Activated CD4-positive, alpha-beta T cell treated with anti-CD3 and anti-CD28 coated beads, Interleukin-2, amount 10 ng/mL, durations not matched to agents 7 days and 5 days (primary cell): ENCODE measurements at regions not wholly inside any gene's neighbourhood (a gene's known extent, or its start where the extent isn't known, plus 50 kb on each side); places are given as distances from the start of the nearest gene placed in this dataset.

Source experiments
- CTCF ChIA-PET: fragments of 350-600 bp; sonication (Branson Sonifier 250); formaldehyde crosslinking; loops from one replicate; lab custom pipeline; 2021; ENCODE audit warnings: antibody characterized with exemption; lab: Charles Lee
- POLR2A ChIA-PET: fragments of 350-600 bp; sonication (Branson Sonifier 250); formaldehyde crosslinking; loops from one replicate; lab custom pipeline; 2021; ENCODE audit warnings: antibody characterized with exemption; lab: Charles Lee
- DNase-seq: peaks from one replicate; pipeline ENCODE4 v3.0.0-alpha.2; 2020
- H3K27ac Mint-ChIP-seq: one replicate; pipeline ENCODE4 v1.8.0; 2021; ENCODE audit warnings: mild to moderate bottlenecking, moderate library complexity, mixed read lengths
- H3K27me3 Mint-ChIP-seq: one replicate; pipeline ENCODE4 v1.8.0; 2021; ENCODE audit warnings: mixed read lengths
- H3K36me3 Mint-ChIP-seq: one replicate; pipeline ENCODE4 v1.8.0; 2021; ENCODE audit warnings: low read depth, mixed read lengths
- H3K4me1 Mint-ChIP-seq: one replicate; pipeline ENCODE4 v1.8.0; 2021; ENCODE audit warnings: mixed read lengths
- H3K4me3 Mint-ChIP-seq: one replicate; pipeline ENCODE4 v1.8.0; 2021; ENCODE audit warnings: mild to moderate bottlenecking, moderate library complexity, mixed read lengths
- H3K9me3 Mint-ChIP-seq: one replicate; pipeline ENCODE4 v1.8.0; 2021; ENCODE audit warnings: mixed read lengths

DNA sequence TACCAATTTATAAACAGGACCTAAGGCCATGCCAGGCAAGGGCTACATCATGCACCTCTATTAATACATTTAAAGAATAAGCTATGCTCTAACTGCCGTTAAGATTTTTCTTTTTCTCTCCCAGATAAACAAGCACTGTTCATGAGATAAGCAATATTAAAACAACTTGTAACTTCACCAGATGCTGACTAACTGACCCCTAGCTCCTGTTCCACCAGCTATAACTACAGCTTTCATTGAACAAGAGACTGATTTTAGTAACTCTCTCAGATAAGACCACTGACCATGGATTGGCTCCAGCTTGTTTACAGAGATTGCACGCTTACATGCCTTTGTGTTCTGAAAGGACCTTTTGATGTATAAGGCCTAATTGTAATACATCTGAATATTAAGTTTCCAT lies 540.7 kb upstream of the NECTIN3 start:
- Mint-ChIP-seq H3K36me3 (no peaks in the 10 kb centered on the region), H3K27me3 (peaks cover 3% of the 10 kb centered on the region), H3K27ac (no peak overlapping the region), H3K9me3 (no peaks in the 10 kb centered on the region), H3K4me1 (no peaks in the 10 kb centered on the region), H3K4me3 (no peak overlapping the region)
- CTCF ChIA-PET, result no interaction called here
- no peak for DNase-seq
- POLR2A ChIA-PET, result no interaction called here

DNA sequence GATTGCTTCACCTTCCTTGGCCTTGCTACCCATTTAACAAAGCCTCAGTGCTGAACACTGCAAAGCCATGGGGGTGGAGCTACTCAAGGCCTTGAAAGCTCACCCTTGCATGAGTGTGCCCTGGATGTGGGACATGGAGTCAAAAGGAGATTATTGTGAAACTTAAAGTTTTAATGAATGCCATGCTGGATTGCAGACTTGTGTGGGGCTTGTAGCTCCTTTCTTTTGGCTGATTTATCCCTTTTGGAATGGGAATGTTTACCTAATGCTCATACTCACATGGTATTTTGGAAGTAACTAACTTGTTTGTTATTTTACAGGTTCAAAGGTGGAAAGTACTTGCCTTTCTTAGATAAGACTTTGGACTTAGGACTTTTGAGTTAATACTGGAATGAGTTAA lies 538.5 kb upstream of the NECTIN3 start:
- H3K27me3 Mint-ChIP-seq, result no peaks in the 10 kb centered on the region
- no peaks in the 10 kb centered on the region for H3K9me3 Mint-ChIP-seq
- CTCF ChIA-PET, result interaction anchor here (0.8 kb wide), 1 partner anchor 10 kb away, joined by 3 read pairs; no protein-coding TSS in a partner anchor
- no peaks in the 10 kb centered on the region for H3K36me3 Mint-ChIP-seq
- H3K4me3 Mint-ChIP-seq, result no peak overlapping the region
- DNase-seq, result no peak
- POLR2A ChIA-PET, result no interaction called here
- no peaks in the 10 kb centered on the region for H3K4me1 Mint-ChIP-seq
- no peak overlapping the region for H3K27ac Mint-ChIP-seq

DNA sequence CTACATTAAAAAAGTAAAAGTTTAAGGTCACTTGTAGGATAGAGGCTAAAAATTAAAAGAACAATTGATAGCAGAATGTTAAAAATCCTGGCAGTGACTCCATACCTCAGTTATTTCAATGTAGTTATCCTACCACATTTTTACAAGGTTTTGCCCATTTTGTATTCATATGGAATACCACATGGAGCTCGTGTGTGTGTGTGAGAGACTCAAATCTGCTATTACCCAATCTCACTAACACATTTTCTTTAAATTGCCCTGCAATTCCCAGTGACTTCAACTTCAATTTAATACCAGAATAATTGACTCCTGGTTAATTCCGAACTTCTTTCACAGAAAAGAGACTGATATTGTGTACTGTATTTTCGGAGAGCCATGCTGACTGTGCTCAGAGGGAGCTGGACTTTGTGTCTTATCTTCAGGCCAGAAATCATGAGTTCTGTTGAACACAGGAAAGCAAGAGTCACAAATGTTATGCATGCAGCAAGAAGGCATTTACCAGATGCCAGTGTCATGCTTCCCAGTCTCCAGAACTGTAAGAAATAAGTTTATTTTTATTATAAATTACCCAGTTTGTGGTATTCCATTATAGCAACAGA lies 529.0 kb upstream of the NECTIN3 start:
- H3K27ac Mint-ChIP-seq, result no peak overlapping the region
- H3K4me1 Mint-ChIP-seq, result no peaks in the 10 kb centered on the region
- no peak overlapping the region for H3K4me3 Mint-ChIP-seq
- POLR2A ChIA-PET, result no interaction called here
- CTCF ChIA-PET, result no interaction called here
- H3K27me3 Mint-ChIP-seq, result no peaks in the 10 kb centered on the region
- H3K9me3 Mint-ChIP-seq, result no peaks in the 10 kb centered on the region
- no peak for DNase-seq
- H3K36me3 Mint-ChIP-seq, result no peaks in the 10 kb centered on the region

DNA sequence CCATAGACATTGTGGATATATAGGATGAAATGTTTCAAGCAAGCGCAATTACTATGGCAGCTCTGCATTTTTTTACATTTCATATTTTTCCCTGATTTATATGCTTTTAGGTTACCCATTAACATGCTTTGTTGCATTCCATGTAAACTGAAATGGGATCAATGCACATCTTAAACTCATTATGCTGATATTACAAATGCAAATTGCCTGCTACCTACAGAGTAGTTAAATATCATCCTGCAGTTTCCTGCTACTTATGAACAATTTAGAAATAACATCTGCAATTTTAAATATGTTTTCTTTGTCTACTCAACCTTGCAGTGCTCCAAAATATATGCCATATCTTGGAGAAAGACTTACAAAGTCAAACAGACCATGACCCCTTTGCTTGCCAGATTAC lies 526.9 kb upstream of the NECTIN3 start:
- Mint-ChIP-seq H3K4me3 (no peak overlapping the region), H3K4me1 (no peaks in the 10 kb centered on the region), H3K27ac (no peak overlapping the region), H3K9me3 (no peaks in the 10 kb centered on the region), H3K36me3 (no peaks in the 10 kb centered on the region), H3K27me3 (peaks cover 2% of the 10 kb centered on the region)
- DNase-seq, result no peak
- ChIA-PET CTCF (no interaction called here), POLR2A (interaction anchor here (0.7 kb wide), 1 partner anchor 144 kb away, joined by 3 read pairs; no protein-coding TSS in a partner anchor)

DNA sequence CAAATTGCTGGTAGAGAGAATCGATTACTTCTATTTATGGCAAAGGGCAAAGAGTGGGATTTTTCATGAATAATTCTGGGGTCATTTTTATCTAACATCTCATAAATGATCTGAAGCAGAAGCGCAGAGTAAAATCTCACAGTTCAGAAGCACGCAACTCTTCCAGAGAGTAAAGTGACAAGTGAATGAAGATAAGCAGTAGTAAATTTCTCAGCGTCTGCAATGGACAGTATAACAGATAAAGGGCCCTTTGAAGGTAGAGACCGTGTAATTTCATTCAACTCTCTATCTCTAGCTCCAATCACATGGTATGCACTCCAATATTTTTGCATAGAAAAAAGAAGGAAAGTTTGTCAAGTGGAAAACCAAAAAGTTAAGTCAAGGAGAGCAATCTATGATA lies 521.1 kb upstream of the NECTIN3 start:
- POLR2A ChIA-PET, result no interaction called here
- Mint-ChIP-seq H3K4me1 (no peaks in the 10 kb centered on the region), H3K9me3 (no peaks in the 10 kb centered on the region), H3K36me3 (no peaks in the 10 kb centered on the region), H3K4me3 (no peak overlapping the region), H3K27me3 (peaks cover 2% of the 10 kb centered on the region), H3K27ac (no peak overlapping the region)
- CTCF ChIA-PET, result no interaction called here
- DNase-seq, result no peak

DNA sequence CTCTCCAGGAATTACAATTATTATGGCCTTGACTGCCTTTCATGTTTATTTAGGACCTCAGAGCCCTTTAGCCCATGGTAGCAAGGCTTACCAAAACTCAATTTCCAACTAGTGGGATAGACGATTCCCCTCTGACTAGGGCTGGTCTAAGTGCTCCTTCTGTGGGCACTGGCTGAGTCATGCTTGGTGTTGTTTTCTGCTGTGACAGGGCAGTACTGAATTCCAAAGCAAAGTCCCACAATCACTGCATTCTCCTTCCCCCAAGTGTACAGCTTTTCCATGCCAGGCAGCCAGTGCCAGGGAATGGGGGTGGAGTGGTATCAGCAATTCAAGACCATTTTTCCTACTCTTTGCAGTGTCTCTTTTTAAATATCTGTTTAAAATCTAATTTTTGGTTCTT lies 509.0 kb upstream of the NECTIN3 start:
- ChIA-PET CTCF (no interaction called here), POLR2A (no interaction called here)
- Mint-ChIP-seq H3K27me3 (no peaks in the 10 kb centered on the region), H3K36me3 (no peaks in the 10 kb centered on the region), H3K9me3 (no peaks in the 10 kb centered on the region), H3K4me3 (no peak overlapping the region), H3K27ac (no peak overlapping the region), H3K4me1 (no peaks in the 10 kb centered on the region)
- no peak for DNase-seq

DNA sequence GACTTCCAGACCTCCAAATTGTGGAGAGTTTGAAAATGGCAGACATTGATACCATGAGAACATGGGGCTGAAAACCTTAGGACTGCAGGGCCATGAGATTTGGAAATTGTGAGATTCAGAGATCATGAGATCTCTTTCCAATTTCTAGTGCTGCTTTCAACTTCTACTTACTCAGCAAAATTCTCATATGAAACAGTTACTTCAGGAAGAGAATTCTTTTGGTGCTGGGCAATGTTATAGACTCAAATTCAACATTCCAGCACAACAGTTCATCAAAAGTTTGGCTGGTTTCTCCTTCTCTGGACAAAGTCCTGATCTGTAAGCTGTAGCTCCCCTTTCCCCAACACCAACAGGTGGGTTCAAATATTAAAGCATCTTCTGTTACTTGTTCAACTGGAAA lies 506.9 kb upstream of the NECTIN3 start:
- Mint-ChIP-seq H3K9me3 (no peaks in the 10 kb centered on the region), H3K27me3 (no peaks in the 10 kb centered on the region), H3K4me3 (no peak overlapping the region), H3K36me3 (no peaks in the 10 kb centered on the region), H3K27ac (no peak overlapping the region), H3K4me1 (no peaks in the 10 kb centered on the region)
- ChIA-PET CTCF (no interaction called here), POLR2A (no interaction called here)
- DNase-seq, result no peak

DNA sequence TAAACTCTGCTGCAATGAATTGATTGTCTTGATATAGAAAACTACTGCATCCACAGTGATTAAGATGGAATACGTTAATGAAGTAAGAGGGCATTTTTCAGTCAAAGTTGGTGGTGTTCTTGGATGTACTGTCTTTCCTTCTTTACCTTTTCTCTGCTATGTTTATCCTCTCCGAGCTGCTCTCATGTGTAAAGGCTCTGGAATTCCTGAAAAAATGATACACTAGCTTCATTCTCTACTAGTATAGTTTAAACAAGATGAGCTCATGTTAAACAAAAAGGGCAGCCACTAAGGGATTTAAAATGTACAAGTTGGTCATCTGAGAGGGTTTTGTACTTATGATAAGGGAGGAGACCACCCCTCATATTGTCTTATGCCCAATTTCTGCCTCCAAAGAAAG lies 504.6 kb upstream of the NECTIN3 start:
- Mint-ChIP-seq H3K4me1 (no peaks in the 10 kb centered on the region), H3K36me3 (no peaks in the 10 kb centered on the region), H3K27me3 (peaks cover 2% of the 10 kb centered on the region), H3K9me3 (no peaks in the 10 kb centered on the region), H3K27ac (no peak overlapping the region), H3K4me3 (no peak overlapping the region)
- ChIA-PET CTCF (interaction anchor here (0.8 kb wide), 1 partner anchor 12 kb away, joined by 3 read pairs; no protein-coding TSS in a partner anchor), POLR2A (no interaction called here)
- no peak for DNase-seq

DNA sequence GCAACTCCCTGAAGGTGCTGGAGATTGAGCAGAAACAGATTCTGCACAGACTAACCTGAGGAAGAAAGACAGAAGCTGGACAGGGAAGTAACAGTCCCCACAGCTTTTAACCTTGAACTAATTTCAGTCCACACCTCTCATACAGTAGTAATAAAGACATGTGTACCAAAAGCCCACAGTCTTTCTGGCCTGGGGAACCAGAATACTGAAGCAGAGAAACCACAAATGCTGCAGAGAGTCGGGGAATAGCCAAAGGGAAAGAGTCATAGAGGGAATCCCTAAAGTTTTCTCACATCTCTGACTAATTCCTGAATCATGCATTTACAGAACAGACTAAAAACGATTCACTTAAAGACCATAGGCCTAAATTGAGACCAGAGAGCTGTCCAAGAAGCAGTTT lies 503.4 kb upstream of the NECTIN3 start:
- Mint-ChIP-seq H3K9me3 (no peaks in the 10 kb centered on the region), H3K36me3 (no peaks in the 10 kb centered on the region), H3K4me1 (no peaks in the 10 kb centered on the region), H3K27ac (no peak overlapping the region), H3K27me3 (peaks cover 2% of the 10 kb centered on the region), H3K4me3 (no peak overlapping the region)
- CTCF ChIA-PET, result interaction anchor here (0.6 kb wide), 1 partner anchor 698 kb away, joined by 3 read pairs; no protein-coding TSS in a partner anchor
- no peak for DNase-seq
- POLR2A ChIA-PET, result no interaction called here

DNA sequence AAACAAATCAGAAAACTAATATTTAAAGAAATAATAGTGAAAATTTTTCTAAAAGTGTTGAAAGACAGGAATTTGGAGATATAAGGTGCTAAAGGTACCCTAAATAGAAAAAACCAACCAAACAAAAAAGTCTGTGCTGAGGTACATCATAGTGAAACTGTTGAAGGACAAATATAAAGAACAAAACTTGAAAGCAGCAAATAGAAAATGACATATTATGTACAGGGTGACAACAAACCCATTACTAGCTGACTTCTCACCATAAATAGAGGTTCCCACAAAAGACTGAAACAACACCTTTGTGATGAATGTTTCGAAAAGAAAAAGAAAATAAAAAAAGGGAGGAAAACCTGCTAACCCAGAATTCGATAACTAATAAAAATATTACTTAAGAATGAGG lies 502.5 kb upstream of the NECTIN3 start:
- Mint-ChIP-seq H3K4me3 (no peak overlapping the region), H3K4me1 (no peaks in the 10 kb centered on the region), H3K27me3 (peaks cover 2% of the 10 kb centered on the region), H3K27ac (no peak overlapping the region), H3K36me3 (no peaks in the 10 kb centered on the region), H3K9me3 (no peaks in the 10 kb centered on the region)
- ChIA-PET POLR2A (no interaction called here), CTCF (no interaction called here)
- DNase-seq, result no peak

DNA sequence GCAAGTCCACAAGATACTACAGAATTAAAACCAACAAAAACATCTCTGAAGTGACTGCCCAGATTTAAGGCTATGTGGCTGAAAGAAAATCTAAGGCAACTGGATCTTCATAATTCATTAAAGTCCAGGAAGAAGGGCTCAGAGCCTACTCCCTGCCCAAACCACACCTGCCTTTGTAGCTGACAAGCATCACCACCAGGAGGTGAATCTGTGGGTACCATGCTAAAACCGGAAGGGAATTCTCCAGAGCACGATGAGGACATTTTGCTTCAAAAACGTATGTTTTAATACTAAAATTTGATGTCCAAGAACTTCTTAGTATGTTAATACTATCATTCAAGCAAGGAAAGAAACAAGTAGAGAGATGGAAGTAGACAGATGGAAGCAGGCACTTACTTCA lies 495.9 kb upstream of the NECTIN3 start:
- no peaks in the 10 kb centered on the region for H3K9me3 Mint-ChIP-seq
- ChIA-PET POLR2A (no interaction called here), CTCF (no interaction called here)
- H3K4me1 Mint-ChIP-seq, result no peaks in the 10 kb centered on the region
- H3K27ac Mint-ChIP-seq, result no peak overlapping the region
- peaks cover 2% of the 10 kb centered on the region for H3K27me3 Mint-ChIP-seq
- H3K36me3 Mint-ChIP-seq, result no peaks in the 10 kb centered on the region
- DNase-seq, result no peak
- no peak overlapping the region for H3K4me3 Mint-ChIP-seq

DNA sequence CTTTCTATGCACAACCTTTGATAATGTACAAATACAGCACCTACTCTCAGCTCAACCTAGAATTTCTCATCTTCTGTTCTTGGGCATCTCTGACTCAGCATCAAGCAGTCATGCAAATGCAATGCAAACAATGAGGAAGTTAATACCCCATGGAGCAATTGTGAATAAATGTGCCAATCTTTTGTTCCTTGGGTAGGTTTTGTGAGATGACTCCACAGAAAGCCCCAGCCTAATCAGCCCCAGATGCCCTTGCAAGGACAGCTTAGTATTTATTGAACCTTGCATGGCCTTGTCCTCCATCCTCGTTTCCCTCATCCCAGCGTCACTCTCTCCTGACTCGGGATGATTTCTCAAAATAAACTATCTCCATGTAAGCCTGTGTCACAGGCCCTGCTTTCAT lies 494.7 kb upstream of the NECTIN3 start:
- Mint-ChIP-seq H3K27ac (no peak overlapping the region), H3K9me3 (no peaks in the 10 kb centered on the region), H3K27me3 (no peaks in the 10 kb centered on the region), H3K4me1 (no peaks in the 10 kb centered on the region), H3K4me3 (no peak overlapping the region), H3K36me3 (no peaks in the 10 kb centered on the region)
- CTCF ChIA-PET, result no interaction called here
- DNase-seq, result no peak
- POLR2A ChIA-PET, result no interaction called here

DNA sequence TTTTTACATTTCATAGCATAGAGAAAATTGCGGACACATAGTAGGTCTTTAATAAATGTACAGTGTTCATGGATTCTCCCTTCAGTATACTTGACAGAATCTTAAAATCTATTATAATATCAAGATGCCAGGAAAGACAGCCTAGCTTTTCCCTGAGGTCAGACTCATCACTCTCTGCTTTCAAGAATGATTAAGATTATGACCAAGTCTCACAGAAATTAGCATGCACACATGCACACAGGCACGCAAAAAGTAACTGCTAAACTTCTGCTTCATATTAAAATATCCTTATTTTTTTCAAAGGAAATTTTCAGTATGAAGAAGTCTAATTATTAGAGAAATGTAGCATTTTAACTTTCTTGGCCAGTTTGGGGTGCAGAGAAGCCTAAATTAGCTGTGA lies 493.8 kb upstream of the NECTIN3 start:
- POLR2A ChIA-PET, result no interaction called here
- Mint-ChIP-seq H3K9me3 (no peaks in the 10 kb centered on the region), H3K4me1 (no peaks in the 10 kb centered on the region), H3K27ac (no peak overlapping the region), H3K27me3 (no peaks in the 10 kb centered on the region), H3K36me3 (no peaks in the 10 kb centered on the region), H3K4me3 (no peak overlapping the region)
- CTCF ChIA-PET, result no interaction called here
- no peak for DNase-seq

DNA sequence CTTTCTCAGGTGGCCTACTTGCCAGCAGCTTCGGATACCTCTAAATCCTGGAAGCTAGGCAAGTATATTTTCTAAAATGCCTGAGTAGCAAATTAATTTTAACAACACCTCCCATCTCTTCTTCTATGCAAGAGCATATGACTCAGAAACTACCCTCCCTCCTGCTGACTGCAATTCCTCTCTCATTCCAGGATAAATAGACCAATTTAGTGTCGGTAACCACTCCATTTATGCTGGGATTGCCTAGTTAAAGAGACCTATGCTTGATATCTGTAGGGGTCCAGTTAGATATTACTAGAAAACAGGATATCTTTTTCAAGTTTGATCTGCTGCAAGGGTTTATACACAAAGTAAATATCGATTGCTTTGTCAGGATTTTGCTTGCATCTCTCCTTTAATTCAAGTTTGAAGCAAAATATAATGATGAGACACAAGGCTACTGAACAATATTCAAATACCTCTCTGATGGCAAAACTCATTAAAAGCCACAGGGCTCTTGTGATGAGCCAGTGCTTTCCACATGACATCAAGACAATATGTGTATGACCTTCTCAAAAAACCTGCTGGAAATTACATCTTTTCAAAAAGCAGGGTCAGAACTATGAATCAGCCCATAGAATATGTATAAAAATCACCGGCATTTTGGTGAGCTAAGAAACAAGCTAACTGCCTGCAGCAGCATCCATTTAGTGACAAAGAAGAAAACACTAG lies 491.6 kb upstream of the NECTIN3 start:
- Mint-ChIP-seq H3K27me3 (peaks cover 2% of the 10 kb centered on the region), H3K4me1 (no peaks in the 10 kb centered on the region), H3K9me3 (no peaks in the 10 kb centered on the region), H3K4me3 (no peak overlapping the region), H3K36me3 (no peaks in the 10 kb centered on the region), H3K27ac (no peak overlapping the region)
- no peak for DNase-seq
- POLR2A ChIA-PET, result no interaction called here
- CTCF ChIA-PET, result no interaction called here
